ENCODE measurements at regions not wholly inside any gene's neighbourhood (a gene's known extent, or its start where the extent isn't known, plus 50 kb on each side); places are given as distances from the start of the nearest gene placed in this dataset.

DNA sequence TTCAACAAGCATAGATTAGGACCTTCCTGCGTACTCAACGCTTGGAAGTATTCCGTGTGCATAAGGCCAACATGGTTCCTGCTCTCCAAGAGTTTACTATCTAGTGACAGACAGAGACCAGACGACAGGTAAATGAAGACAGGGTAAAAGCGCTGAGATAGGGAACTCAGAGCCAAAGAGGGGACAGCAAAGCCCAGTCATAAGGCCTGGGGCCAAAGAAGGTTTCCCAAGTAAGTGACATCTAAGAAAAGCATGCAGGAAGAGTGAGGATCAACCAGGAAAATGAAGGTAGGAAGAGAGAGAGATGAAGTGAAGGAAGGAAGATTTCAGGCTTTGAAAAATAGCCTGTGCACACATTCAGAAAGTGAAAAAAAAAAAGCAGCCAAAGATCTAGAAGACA lies 76.9 kb upstream of the CDH20 start:
- Mint-ChIP-seq H3K27me3 (ENCODE audit: insufficient read depth) (no peaks in the 10 kb centered on the region), H3K4me1 (no peaks in the 10 kb centered on the region), H3K36me3 (ENCODE audit: low read depth) (no peaks in the 10 kb centered on the region), H3K9me3 (no peaks in the 10 kb centered on the region), H3K27ac (no peak overlapping the region), H3K4me3 (no peak overlapping the region)
- DNase-seq = no peak
- 94 to 98% methylated on average over 5 of the region's 5 CpGs for WGBS, 2 experiments (ENCODE audit: insufficient coverage in 1 of 2, insufficient read length in 1 of 2)
- Histone ChIP-seq H3K36me3 (ENCODE audit: control insufficient read depth, insufficient read depth, low read length) (no peaks in the 10 kb centered on the region), H3K27me3 (ENCODE audit: control insufficient read depth, insufficient read depth, low read length, poor library complexity, severe bottlenecking) (no peaks in the 10 kb centered on the region), H3K4me1 (ENCODE audit: control insufficient read depth, insufficient read depth, low read length) (no peaks in the 10 kb centered on the region), H3K27ac (ENCODE audit: low read depth, low read length) (no peak overlapping the region), H3K4me3 (ENCODE audit: low read length) (no peak overlapping the region), H3K9ac (ENCODE audit: extremely low read depth, low read length, poor library complexity, severe bottlenecking) (no peak overlapping the region), H3K9me3 (ENCODE audit: control insufficient read depth, low read length) (no peaks in the 10 kb centered on the region)
- TF ChIP-seq, protein P1, sequence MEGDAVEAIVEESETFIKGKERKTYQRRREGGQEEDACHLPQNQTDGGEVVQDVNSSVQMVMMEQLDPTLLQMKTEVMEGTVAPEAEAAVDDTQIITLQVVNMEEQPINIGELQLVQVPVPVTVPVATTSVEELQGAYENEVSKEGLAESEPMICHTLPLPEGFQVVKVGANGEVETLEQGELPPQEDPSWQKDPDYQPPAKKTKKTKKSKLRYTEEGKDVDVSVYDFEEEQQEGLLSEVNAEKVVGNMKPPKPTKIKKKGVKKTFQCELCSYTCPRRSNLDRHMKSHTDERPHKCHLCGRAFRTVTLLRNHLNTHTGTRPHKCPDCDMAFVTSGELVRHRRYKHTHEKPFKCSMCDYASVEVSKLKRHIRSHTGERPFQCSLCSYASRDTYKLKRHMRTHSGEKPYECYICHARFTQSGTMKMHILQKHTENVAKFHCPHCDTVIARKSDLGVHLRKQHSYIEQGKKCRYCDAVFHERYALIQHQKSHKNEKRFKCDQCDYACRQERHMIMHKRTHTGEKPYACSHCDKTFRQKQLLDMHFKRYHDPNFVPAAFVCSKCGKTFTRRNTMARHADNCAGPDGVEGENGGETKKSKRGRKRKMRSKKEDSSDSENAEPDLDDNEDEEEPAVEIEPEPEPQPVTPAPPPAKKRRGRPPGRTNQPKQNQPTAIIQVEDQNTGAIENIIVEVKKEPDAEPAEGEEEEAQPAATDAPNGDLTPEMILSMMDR (conservative IDR thresholded peaks at IDR 0.05) = no peak

DNA sequence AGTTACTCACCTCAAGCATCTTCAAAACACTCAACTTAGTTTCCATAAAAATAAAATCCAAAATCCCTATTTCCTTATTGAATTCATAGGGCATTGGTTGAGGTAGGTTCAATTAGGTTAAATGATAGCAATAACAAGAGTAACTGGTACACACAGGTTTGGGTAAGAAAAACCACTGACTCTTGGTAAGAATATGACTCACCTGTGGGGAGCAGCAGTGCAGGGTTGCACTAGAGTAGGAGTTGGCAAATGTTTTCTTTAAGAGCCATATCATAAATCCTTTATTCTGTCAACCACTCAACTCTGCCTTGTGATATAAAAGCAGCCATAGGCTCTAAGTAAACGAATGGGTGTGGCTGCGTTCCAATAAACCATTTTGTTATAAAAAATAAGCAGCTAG lies 71.4 kb upstream of the CDH20 start:
- Histone ChIP-seq H3K36me3 (ENCODE audit: control insufficient read depth, insufficient read depth, low read length) (no peaks in the 10 kb centered on the region), H3K27me3 (ENCODE audit: control insufficient read depth, insufficient read depth, low read length, poor library complexity, severe bottlenecking) (no peaks in the 10 kb centered on the region), H3K9ac (ENCODE audit: extremely low read depth, low read length, poor library complexity, severe bottlenecking) (no peak overlapping the region), H3K9me3 (ENCODE audit: control insufficient read depth, low read length) (peaks cover 25% of the 10 kb centered on the region), H3K4me3 (ENCODE audit: low read length) (no peak overlapping the region), H3K27ac (ENCODE audit: low read depth, low read length) (no peak overlapping the region), H3K4me1 (ENCODE audit: control insufficient read depth, insufficient read depth, low read length) (no peaks in the 10 kb centered on the region)
- no peak overlapping the region for H3K27ac Mint-ChIP-seq
- H3K9me3 Mint-ChIP-seq = peaks cover 32% of the 10 kb centered on the region
- 100% methylated on average over 2 of the region's 2 CpGs for WGBS, 2 experiments (ENCODE audit: insufficient coverage in 1 of 2, insufficient read length in 1 of 2)
- no peaks in the 10 kb centered on the region for H3K4me1 Mint-ChIP-seq
- DNase-seq = no peak
- H3K4me3 Mint-ChIP-seq = no peak overlapping the region
- TF ChIP-seq, protein P1 (conservative IDR thresholded peaks at IDR 0.05) = no peak
- H3K27me3 Mint-ChIP-seq (ENCODE audit: insufficient read depth) = peaks cover 2% of the 10 kb centered on the region
- peaks cover 9% of the 10 kb centered on the region for H3K36me3 Mint-ChIP-seq (ENCODE audit: low read depth)

DNA sequence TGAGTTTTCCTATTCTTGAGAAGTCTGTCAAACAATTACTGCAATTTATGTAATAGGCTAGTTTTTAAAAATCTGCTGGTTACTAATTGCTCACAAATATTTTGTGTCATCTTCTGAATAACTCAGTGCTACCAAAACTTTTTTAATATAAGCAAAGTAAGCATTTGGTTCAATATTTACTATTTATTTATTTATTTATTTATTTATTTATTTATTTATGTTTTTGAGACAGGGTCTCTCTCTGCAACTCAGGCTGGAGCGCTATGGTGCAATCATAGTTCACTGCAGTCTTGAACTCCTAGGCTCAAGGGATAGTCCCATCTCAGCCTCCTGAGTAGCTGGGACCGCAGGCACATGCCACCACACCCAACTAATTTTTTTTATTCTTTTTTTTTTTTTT lies 60.4 kb upstream of the CDH20 start:
- no peak overlapping the region for H3K27ac Mint-ChIP-seq
- Histone ChIP-seq H3K4me1 (ENCODE audit: control insufficient read depth, insufficient read depth, low read length) (no peaks in the 10 kb centered on the region), H3K9me3 (ENCODE audit: control insufficient read depth, low read length) (peaks cover 18% of the 10 kb centered on the region), H3K9ac (ENCODE audit: extremely low read depth, low read length, poor library complexity, severe bottlenecking) (no peak overlapping the region), H3K4me3 (ENCODE audit: low read length) (no peak overlapping the region), H3K36me3 (ENCODE audit: control insufficient read depth, insufficient read depth, low read length) (no peaks in the 10 kb centered on the region), H3K27me3 (ENCODE audit: control insufficient read depth, insufficient read depth, low read length, poor library complexity, severe bottlenecking) (no peaks in the 10 kb centered on the region), H3K27ac (ENCODE audit: low read depth, low read length) (no peak overlapping the region)
- H3K4me3 Mint-ChIP-seq = no peak overlapping the region
- TF ChIP-seq, protein P1 (conservative IDR thresholded peaks at IDR 0.05) = no peak
- peaks cover 19% of the 10 kb centered on the region for H3K27me3 Mint-ChIP-seq (ENCODE audit: insufficient read depth)
- peaks cover 2% of the 10 kb centered on the region for H3K36me3 Mint-ChIP-seq (ENCODE audit: low read depth)
- H3K9me3 Mint-ChIP-seq = peaks cover 18% of the 10 kb centered on the region
- WGBS, 2 experiments (ENCODE audit: insufficient coverage in 1 of 2, insufficient read length in 1 of 2) = 87% methylated on average over 2 of the region's 2 CpGs; no CpG with 5 or more reads in 1 of the 2 experiments
- no peak for DNase-seq
- peaks cover 8% of the 10 kb centered on the region for H3K4me1 Mint-ChIP-seq
